CD4-positive, CD25-positive, alpha-beta regulatory T cell (primary cell): ENCODE measurements at regions not wholly inside any gene's neighbourhood (a gene's known extent, or its start where the extent isn't known, plus 50 kb on each side); places are given as distances from the start of the nearest gene placed in this dataset.

Experiments used
- ATAC-seq, 2 donors: fragments of 150-1000 bp; cut with Tn5 transposase; one replicate each; pipeline ENCODE4 v1.10.0; 2021; ENCODE audit warnings: low read depth in 2 of 2, moderate number of reproducible peaks in 2 of 2, moderate library complexity in 1 of 2
- DNase-seq, 3 donors: peaks; one replicate each; pipeline versions ENCODE4 v3.0.0 to v3.0.0-alpha.2; 2012 to 2022; ENCODE audit warnings: mixed read lengths in 1 of 3
- H3K27ac ChIP-seq: one replicate; pipeline ENCODE4 v1.7.0; 2013; ENCODE audit warnings: mild to moderate bottlenecking, low read length; ENCODE audit not compliant: insufficient read depth, poor library complexity, severe bottlenecking
- H3K27me3 ChIP-seq: one replicate; pipeline ENCODE4 v1.7.0; 2013; ENCODE audit warnings: low read length; ENCODE audit not compliant: control insufficient read depth, insufficient read depth
- H3K36me3 ChIP-seq: one replicate; pipeline ENCODE4 v1.7.0; 2013; ENCODE audit warnings: mild to moderate bottlenecking, low read length, moderate library complexity; ENCODE audit not compliant: control insufficient read depth, insufficient read depth
- H3K4me1 ChIP-seq: 2 replicates; pipeline ENCODE4 v1.7.0; 2013; ENCODE audit warnings: mild to moderate bottlenecking, low read length; ENCODE audit not compliant: insufficient read depth, control insufficient read depth, poor library complexity, severe bottlenecking
- H3K4me3 ChIP-seq: one replicate; pipeline ENCODE4 v1.7.0; 2013; ENCODE audit warnings: low read depth, mild to moderate bottlenecking, low read length, moderate library complexity
- H3K9me3 ChIP-seq, 2 experiments: 1 replicate in 1 of 2; 2 replicates in 1 of 2; pipeline ENCODE4 v1.7.0; 2013; ENCODE audit warnings: low read length in 2 of 2, mild to moderate bottlenecking in 1 of 2, moderate library complexity in 1 of 2; ENCODE audit not compliant: control insufficient read depth in 2 of 2
- H3K27ac Mint-ChIP-seq, 3 donors: one replicate each; pipeline ENCODE4 v1.8.0; 2020 to 2022; ENCODE audit warnings: mild to moderate bottlenecking in 3 of 3, mixed read lengths in 3 of 3, moderate library complexity in 2 of 3
- H3K27me3 Mint-ChIP-seq: one replicate; pipeline ENCODE4 v1.8.0; 2022; ENCODE audit warnings: mild to moderate bottlenecking, mixed read lengths
- H3K36me3 Mint-ChIP-seq: one replicate; pipeline ENCODE4 v1.8.0; 2020; ENCODE audit warnings: mixed read lengths
- H3K4me1 Mint-ChIP-seq, 4 donors: one replicate each; pipeline ENCODE4 v1.8.0; 2020 to 2022; ENCODE audit warnings: mixed read lengths in 4 of 4, mild to moderate bottlenecking in 1 of 4
- H3K4me3 Mint-ChIP-seq, 4 donors: one replicate each; pipeline ENCODE4 v1.8.0; 2020 to 2022; ENCODE audit warnings: mild to moderate bottlenecking in 4 of 4, mixed read lengths in 4 of 4, moderate library complexity in 3 of 4
- H3K9me3 Mint-ChIP-seq, 7 donors: one replicate each; pipeline ENCODE4 v1.8.0; 2020 to 2022; ENCODE audit warnings: mixed read lengths in 7 of 7, mild to moderate bottlenecking in 3 of 7, moderate library complexity in 2 of 7

GRCh38 chr9:107190936-107191290, 92.2 kb upstream of the RAD23B start:
- Histone ChIP-seq H3K9me3 (no peaks in the 10 kb centered on the region), H3K4me3 (no peak overlapping the region), H3K27ac (no peak overlapping the region), H3K4me1 (no peaks in the 10 kb centered on the region), H3K36me3 (no peaks in the 10 kb centered on the region), H3K27me3 (peaks cover 8% of the 10 kb centered on the region)
- no peak for DNase-seq
- Mint-ChIP-seq H3K4me1 (no peaks in the 10 kb centered on the region), H3K36me3 (no peaks in the 10 kb centered on the region), H3K9me3 (peaks cover 0 to 3% (median 0%) of the 10 kb centered on the region in 7 donors), H3K4me3 (no peak overlapping the region), H3K27me3 (peaks cover 12% of the 10 kb centered on the region), H3K27ac (no peak overlapping the region)
- ATAC-seq, result no peak

DNA sequence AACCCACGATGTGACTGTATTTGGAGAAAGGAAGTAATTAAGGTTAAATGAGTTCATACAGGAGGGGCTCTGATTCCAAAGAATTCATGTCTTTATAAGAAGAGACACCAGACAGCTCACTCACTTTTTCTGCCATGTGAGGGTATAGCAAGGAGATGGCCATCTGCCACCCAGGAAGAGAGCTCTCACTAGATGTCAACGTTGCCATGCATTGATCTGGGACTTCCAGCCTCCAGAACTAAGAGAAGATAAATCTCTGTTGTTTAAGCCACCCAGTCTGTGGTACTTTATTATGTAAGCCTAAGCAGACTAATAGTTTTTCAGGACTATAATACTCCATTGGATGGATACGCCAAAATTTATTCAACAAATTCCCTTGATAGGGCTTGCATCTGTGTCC, 89.8 kb upstream of the RAD23B start:
- peaks cover 8% of the 10 kb centered on the region for H3K27me3 ChIP-seq
- H3K4me3 ChIP-seq, result no peak overlapping the region
- no peaks in the 10 kb centered on the region for H3K27me3 Mint-ChIP-seq
- ATAC-seq (no peak), DNase-seq (no peak)
- no peaks in the 10 kb centered on the region for H3K36me3 ChIP-seq
- no peak overlapping the region for H3K27ac ChIP-seq
- H3K4me3 Mint-ChIP-seq, result no peak overlapping the region
- no peaks in the 10 kb centered on the region for H3K36me3 Mint-ChIP-seq
- H3K27ac Mint-ChIP-seq, result no peak overlapping the region
- H3K9me3 ChIP-seq, result no peaks in the 10 kb centered on the region
- H3K9me3 Mint-ChIP-seq, result peaks cover 0 to 7% (median 0%) of the 10 kb centered on the region in 7 donors
- no peaks in the 10 kb centered on the region for H3K4me1 Mint-ChIP-seq
- H3K4me1 ChIP-seq, result no peaks in the 10 kb centered on the region

DNA sequence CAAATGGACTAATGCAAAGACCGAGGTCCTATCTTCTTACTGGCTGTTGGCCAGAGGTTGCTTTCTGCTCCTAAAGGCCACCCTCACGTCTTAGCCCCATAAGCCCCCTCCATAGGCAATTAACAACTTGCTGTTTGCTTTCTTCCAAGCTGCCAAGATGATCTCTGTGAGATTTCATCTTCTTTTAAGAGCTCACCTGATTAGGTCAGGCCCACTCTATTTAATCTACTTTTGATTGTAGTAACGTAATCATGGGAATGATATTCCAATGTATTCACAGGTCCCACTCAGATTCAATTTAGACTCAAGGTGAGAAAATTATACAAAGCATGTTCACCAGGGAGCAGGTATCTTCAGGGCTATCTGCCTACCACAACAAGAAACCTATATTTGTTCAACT, 84.4 kb upstream of the RAD23B start:
- H3K27me3 Mint-ChIP-seq, result peaks cover 4% of the 10 kb centered on the region
- no peak overlapping the region for H3K4me3 Mint-ChIP-seq
- Histone ChIP-seq H3K27ac (no peak overlapping the region), H3K4me3 (no peak overlapping the region), H3K27me3 (no peaks in the 10 kb centered on the region), H3K9me3 (peaks cover 0 to 4% of the 10 kb centered on the region in 2 experiments), H3K36me3 (no peaks in the 10 kb centered on the region), H3K4me1 (no peaks in the 10 kb centered on the region)
- H3K36me3 Mint-ChIP-seq, result no peaks in the 10 kb centered on the region
- DNase-seq (no peak), ATAC-seq (no peak)
- peaks cover 0 to 10% (median 4%) of the 10 kb centered on the region in 7 donors for H3K9me3 Mint-ChIP-seq
- H3K27ac Mint-ChIP-seq, result no peak overlapping the region
- H3K4me1 Mint-ChIP-seq, result no peaks in the 10 kb centered on the region

GRCh38 chr9:107208121-107208520, 75.0 kb upstream of the RAD23B start:
- H3K4me1 ChIP-seq, result no peaks in the 10 kb centered on the region
- H3K4me3 ChIP-seq, result no peak overlapping the region
- H3K4me3 Mint-ChIP-seq, result no peak overlapping the region
- H3K36me3 Mint-ChIP-seq, result no peaks in the 10 kb centered on the region
- ATAC-seq, result no peak
- peaks cover 0 to 6% (median 3%) of the 10 kb centered on the region in 4 donors for H3K4me1 Mint-ChIP-seq
- H3K27ac ChIP-seq, result no peak overlapping the region
- H3K36me3 ChIP-seq, result no peaks in the 10 kb centered on the region
- H3K9me3 Mint-ChIP-seq, result peaks cover 0 to 4% (median 0%) of the 10 kb centered on the region in 7 donors
- peaks cover 21% of the 10 kb centered on the region for H3K27me3 Mint-ChIP-seq
- no peak overlapping the region for H3K27ac Mint-ChIP-seq
- peaks cover 2% of the 10 kb centered on the region for H3K27me3 ChIP-seq
- H3K9me3 ChIP-seq, result no peaks in the 10 kb centered on the region
- no peak for DNase-seq

- H3K27ac Mint-ChIP-seq, result no peak overlapping the region
- ATAC-seq (no peak), DNase-seq (no peak)
- Histone ChIP-seq H3K4me1 (no peaks in the 10 kb centered on the region), H3K4me3 (no peak overlapping the region), H3K27me3 (peaks cover 2% of the 10 kb centered on the region), H3K9me3 (no peaks in the 10 kb centered on the region), H3K27ac (no peak overlapping the region), H3K36me3 (no peaks in the 10 kb centered on the region)
- H3K27me3 Mint-ChIP-seq, result peaks cover 8% of the 10 kb centered on the region
- no peaks in the 10 kb centered on the region for H3K36me3 Mint-ChIP-seq
- peaks cover 0 to 12% (median 9%) of the 10 kb centered on the region in 4 donors for H3K4me1 Mint-ChIP-seq
- no peak overlapping the region for H3K4me3 Mint-ChIP-seq
- peaks cover 0 to 1% (median 0%) of the 10 kb centered on the region in 7 donors for H3K9me3 Mint-ChIP-seq
Observed at GRCh38 chr9:107210775-107211174, 72.3 kb upstream of the RAD23B start.

GRCh38 chr9:107211284-107211923, 71.7 kb upstream of the RAD23B start:
- Mint-ChIP-seq H3K36me3 (no peaks in the 10 kb centered on the region), H3K4me3 (no peak overlapping the region), H3K27me3 (peaks cover 5% of the 10 kb centered on the region), H3K4me1 (peaks cover 0 to 12% (median 9%) of the 10 kb centered on the region in 4 donors), H3K9me3 (no peaks in the 10 kb centered on the region), H3K27ac (no peak overlapping the region)
- Histone ChIP-seq H3K9me3 (no peaks in the 10 kb centered on the region), H3K27me3 (peaks cover 2% of the 10 kb centered on the region), H3K4me3 (no peak overlapping the region), H3K4me1 (no peaks in the 10 kb centered on the region), H3K27ac (no peak overlapping the region), H3K36me3 (no peaks in the 10 kb centered on the region)
- ATAC-seq (no peak), DNase-seq (no peak)

DNA sequence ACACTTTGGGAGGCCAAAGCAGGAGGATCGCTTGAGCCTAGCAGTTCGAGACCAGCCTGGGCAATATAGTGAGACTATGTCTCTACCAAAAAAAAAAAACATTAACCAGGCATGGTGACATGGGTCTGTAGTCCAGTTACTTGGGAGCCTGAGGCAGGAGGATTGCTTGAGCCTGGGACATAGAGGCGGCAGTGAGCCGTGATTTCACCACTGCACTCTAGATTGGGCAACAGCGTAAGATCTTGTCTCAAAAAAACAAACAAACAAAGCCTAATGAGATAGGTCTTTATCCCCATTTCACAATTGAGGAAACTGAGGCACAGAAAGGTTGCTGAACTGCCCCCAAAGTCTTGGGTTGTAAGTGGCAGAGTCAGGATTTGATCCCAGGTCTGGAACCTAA, 70.5 kb upstream of the RAD23B start:
- no peak overlapping the region for H3K27ac ChIP-seq
- Mint-ChIP-seq H3K27me3 (peaks cover 5% of the 10 kb centered on the region), H3K9me3 (peaks cover 0 to 1% (median 0%) of the 10 kb centered on the region in 7 donors), H3K4me1 (peaks cover 0 to 12% (median 9%) of the 10 kb centered on the region in 4 donors), H3K36me3 (no peaks in the 10 kb centered on the region), H3K27ac (no peak overlapping the region), H3K4me3 (no peak overlapping the region)
- no peaks in the 10 kb centered on the region for H3K9me3 ChIP-seq
- DNase-seq (no peak), ATAC-seq (no peak)
- no peak overlapping the region for H3K4me3 ChIP-seq
- H3K27me3 ChIP-seq, result peaks cover 2% of the 10 kb centered on the region
- H3K36me3 ChIP-seq, result no peaks in the 10 kb centered on the region
- no peaks in the 10 kb centered on the region for H3K4me1 ChIP-seq

GRCh38 chr9:107213080-107213479, 70.0 kb upstream of the RAD23B start:
- Histone ChIP-seq H3K9me3 (no peaks in the 10 kb centered on the region), H3K4me1 (no peaks in the 10 kb centered on the region), H3K4me3 (no peak overlapping the region), H3K27me3 (peaks cover 2% of the 10 kb centered on the region), H3K27ac (no peak overlapping the region), H3K36me3 (no peaks in the 10 kb centered on the region)
- H3K27me3 Mint-ChIP-seq, result peaks cover 5% of the 10 kb centered on the region
- DNase-seq (peak in 1 of 3 donors; percentile 14), ATAC-seq (peak in 1 of 2 donors; percentile 44)
- no peaks in the 10 kb centered on the region for H3K36me3 Mint-ChIP-seq
- H3K27ac Mint-ChIP-seq, result peak overlapping the region in 1 of 3 donors; percentile 1
- peak overlapping the region in 1 of 4 donors; percentile 3 for H3K4me3 Mint-ChIP-seq
- H3K4me1 Mint-ChIP-seq, result peaks cover 0 to 12% (median 9%) of the 10 kb centered on the region in 4 donors
- H3K9me3 Mint-ChIP-seq, result peaks cover 0 to 1% (median 0%) of the 10 kb centered on the region in 7 donors
